Mucosa of descending colon (tissue), 3 donors: ENCODE measurements at regions not wholly inside any gene's neighbourhood (a gene's known extent, or its start where the extent isn't known, plus 50 kb on each side); places are given as distances from the start of the nearest gene placed in this dataset.
"Not testable (repeated sequence)": the region's sequence is repeated elsewhere in the genome, so short reads cannot be mapped to it uniquely, and the experiment has no call there.

ENCODE experiments used
- ATAC-seq: fragments of 200-7000 bp; cut with Tn5 transposase; one replicate; pipeline ENCODE4 v1.9.1; 2020; ENCODE audit warnings: mild to moderate bottlenecking, moderate library complexity
- DNase-seq, 3 donors: peaks; one replicate each; pipeline ENCODE4 v3.0.0-alpha.2; 2020
- H3K36me3 ChIP-seq: fragments of 200-600 bp; one replicate; pipeline ENCODE4 v1.8.0; 2021; ENCODE audit warnings: low read depth, mild to moderate bottlenecking
- H3K4me1 ChIP-seq: fragments of 200-600 bp; one replicate; pipeline ENCODE4 v1.8.0; 2021; ENCODE audit warnings: low read depth, mild to moderate bottlenecking
- H3K4me3 ChIP-seq: fragments of 200-600 bp; one replicate; pipeline ENCODE4 v1.8.0; 2021; ENCODE audit warnings: mild to moderate bottlenecking
- H3K9me3 ChIP-seq: fragments of 200-600 bp; one replicate; pipeline ENCODE4 v1.8.0; 2021; ENCODE audit warnings: mild to moderate bottlenecking
- intact Hi-C, 2 donors: fragments of 100-400 bp; cut with DNase I in 1 of 2; cut with micrococcal nuclease in 1 of 2; formaldehyde crosslinking; loops; one replicate each; pipeline versions ENCODE4 v1.11.0 to v1.11.1; 2022; cut with DNase I, micrococcal nuclease
- TF ChIP-seq, protein P1 (sequence below): fragments of 200-600 bp; IDR thresholded peaks from one replicate; pipeline ENCODE4 v1.8.0; 2022; ENCODE audit warnings: antibody characterized with exemption, mild to moderate bottlenecking
- donor health status: DM: no; HTN: no; CAD: no; lungs with moderate emphysema.
- donor health status: DM: no; HTN: no; CAD: no.
- donor health status: DM: no; HTN: yes; CAD: no.

DNA sequence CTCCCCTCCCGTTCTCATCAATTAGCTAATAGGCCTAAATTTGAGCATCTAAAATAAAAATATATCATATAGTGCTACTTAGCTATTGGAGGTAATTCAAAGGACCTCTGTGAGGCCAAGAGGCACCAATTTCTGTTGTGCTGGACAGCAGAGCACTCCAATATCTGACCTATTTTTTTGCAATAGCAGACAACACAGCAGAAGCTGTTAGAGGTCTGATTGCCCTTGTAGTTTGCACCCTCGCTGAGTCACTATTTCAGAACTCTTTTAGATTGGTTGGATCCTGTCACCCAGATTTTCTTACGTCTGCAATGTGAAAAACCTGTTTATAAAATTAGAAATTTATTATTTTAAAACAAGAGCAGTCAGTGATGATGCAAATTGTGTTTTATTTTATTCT is 184.1 kb downstream of the CEP135 start:
- ATAC-seq (no peak), DNase-seq (no peak)
- H3K9me3 ChIP-seq, result no peaks in the 10 kb centered on the region
- no peaks in the 10 kb centered on the region for H3K36me3 ChIP-seq
- no peaks in the 10 kb centered on the region for H3K4me1 ChIP-seq
- no peak overlapping the region for H3K4me3 ChIP-seq
- TF ChIP-seq, protein P1, sequence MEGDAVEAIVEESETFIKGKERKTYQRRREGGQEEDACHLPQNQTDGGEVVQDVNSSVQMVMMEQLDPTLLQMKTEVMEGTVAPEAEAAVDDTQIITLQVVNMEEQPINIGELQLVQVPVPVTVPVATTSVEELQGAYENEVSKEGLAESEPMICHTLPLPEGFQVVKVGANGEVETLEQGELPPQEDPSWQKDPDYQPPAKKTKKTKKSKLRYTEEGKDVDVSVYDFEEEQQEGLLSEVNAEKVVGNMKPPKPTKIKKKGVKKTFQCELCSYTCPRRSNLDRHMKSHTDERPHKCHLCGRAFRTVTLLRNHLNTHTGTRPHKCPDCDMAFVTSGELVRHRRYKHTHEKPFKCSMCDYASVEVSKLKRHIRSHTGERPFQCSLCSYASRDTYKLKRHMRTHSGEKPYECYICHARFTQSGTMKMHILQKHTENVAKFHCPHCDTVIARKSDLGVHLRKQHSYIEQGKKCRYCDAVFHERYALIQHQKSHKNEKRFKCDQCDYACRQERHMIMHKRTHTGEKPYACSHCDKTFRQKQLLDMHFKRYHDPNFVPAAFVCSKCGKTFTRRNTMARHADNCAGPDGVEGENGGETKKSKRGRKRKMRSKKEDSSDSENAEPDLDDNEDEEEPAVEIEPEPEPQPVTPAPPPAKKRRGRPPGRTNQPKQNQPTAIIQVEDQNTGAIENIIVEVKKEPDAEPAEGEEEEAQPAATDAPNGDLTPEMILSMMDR, result no peak
- intact Hi-C loops, result no loop called here

GRCh38 chr4:56132188-56132587 is 183.4 kb downstream of the CEP135 start:
- H3K4me1 ChIP-seq, H3K36me3 ChIP-seq, intact Hi-C loops, H3K4me3 ChIP-seq, DNase-seq, H3K9me3 ChIP-seq, ATAC-seq: not testable (repeated sequence)

- ATAC-seq (no peak), DNase-seq (no peak)
- no peaks in the 10 kb centered on the region for H3K9me3 ChIP-seq
- TF ChIP-seq, protein P1, result no peak
- H3K4me1 ChIP-seq, result no peaks in the 10 kb centered on the region
- intact Hi-C loops, result no loop called here
- H3K36me3 ChIP-seq, result no peaks in the 10 kb centered on the region
- H3K4me3 ChIP-seq, result no peak overlapping the region
These were observed 181.9 kb downstream of the CEP135 start for GRCh38 chr4:56130606-56131155.

GRCh38 chr4:56129431-56129861 is 180.7 kb downstream of the CEP135 start:
- TF ChIP-seq, protein P1, result peak; percentile 53
- H3K4me3 ChIP-seq, result no peak overlapping the region
- peak; percentile 71 to 86 (median 86) for DNase-seq
- intact Hi-C loops, result no loop called here
- H3K36me3 ChIP-seq, result no peaks in the 10 kb centered on the region
- H3K9me3 ChIP-seq, result no peaks in the 10 kb centered on the region
- H3K4me1 ChIP-seq, result no peaks in the 10 kb centered on the region
- ATAC-seq, result peak; percentile 98

GRCh38 chr4:56128213-56128612 is 179.5 kb downstream of the CEP135 start:
- Histone ChIP-seq H3K9me3 (no peaks in the 10 kb centered on the region), H3K4me3 (no peak overlapping the region), H3K36me3 (no peaks in the 10 kb centered on the region), H3K4me1 (no peaks in the 10 kb centered on the region)
- no peak for DNase-seq
- intact Hi-C loops, result no loop called here
- no peak for ATAC-seq
- TF ChIP-seq, protein P1, result no peak

GRCh38 chr4:56127716-56128115 is 179.0 kb downstream of the CEP135 start:
- TF ChIP-seq, protein P1, result no peak
- Histone ChIP-seq H3K4me3 (no peak overlapping the region), H3K4me1 (no peaks in the 10 kb centered on the region), H3K9me3 (no peaks in the 10 kb centered on the region), H3K36me3 (no peaks in the 10 kb centered on the region)
- DNase-seq, result no peak
- ATAC-seq, result no peak
- intact Hi-C loops, result no loop called here
